Dedifferentiated amniotic fluid mesenchymal stem cell (primary cell): ENCODE measurements at regions not wholly inside any gene's neighbourhood (a gene's known extent, or its start where the extent isn't known, plus 50 kb on each side); places are given as distances from the start of the nearest gene placed in this dataset.

ENCODE experiments used
- DNase-seq: peaks from one replicate; pipeline ENCODE4 v3.0.0-alpha.2; 2016; ENCODE audit errors: extremely low spot score

DNA sequence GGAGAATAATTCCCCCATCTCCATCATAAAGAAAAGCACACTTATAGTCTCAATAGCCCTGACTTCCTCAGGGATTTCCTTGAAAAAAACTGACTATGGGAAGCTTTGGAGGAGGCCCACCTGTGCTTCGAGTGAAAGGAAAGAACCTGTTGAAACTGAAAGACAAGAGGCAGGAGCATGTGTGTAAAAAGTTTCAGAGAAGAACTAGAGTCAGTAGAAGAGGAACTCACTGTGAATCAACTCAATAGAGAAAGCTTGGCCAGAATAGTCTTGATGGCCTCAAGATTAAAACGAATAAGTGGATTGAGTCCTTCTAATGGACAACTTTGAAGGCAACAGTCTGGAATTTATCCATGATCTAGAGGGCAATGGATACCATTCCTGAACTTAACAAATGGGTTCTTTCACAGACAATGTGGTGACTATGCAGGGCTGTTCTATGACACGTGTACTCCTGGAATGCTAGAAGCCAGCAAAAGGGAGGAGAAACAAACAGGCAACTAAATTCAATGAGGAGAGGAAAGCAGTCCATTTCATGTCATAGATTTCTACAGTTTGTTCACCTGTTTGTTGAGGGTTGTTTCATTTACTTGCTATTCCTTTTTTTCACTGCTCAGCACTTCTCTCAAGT, 442.3 kb downstream of the GRB14 start:
- DNase-seq, result no peak

DNA sequence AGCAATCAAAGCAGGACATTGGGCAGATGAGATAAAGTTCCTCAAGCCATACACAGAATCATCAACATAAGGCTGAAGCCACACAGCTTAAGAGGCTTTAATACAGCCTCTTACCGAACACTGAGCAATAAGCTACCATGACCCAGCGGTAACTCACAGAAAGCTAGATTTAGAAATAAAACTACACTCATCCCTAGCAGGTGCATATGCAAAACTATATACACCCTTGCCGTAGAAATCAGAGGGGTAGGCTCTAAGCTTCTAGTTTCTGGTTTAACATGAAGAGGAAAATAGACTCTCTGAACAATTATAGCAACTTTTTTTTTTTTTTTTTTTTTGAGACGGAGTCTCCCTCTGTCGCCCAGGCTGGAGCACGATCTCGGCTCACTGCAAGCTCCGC, 428.8 kb upstream of the FIGN start:
- no peak for DNase-seq

- no peak for DNase-seq
Measured at GRCh38 chr2:164155558-164155957, 419.8 kb upstream of the FIGN start.

- no peak for DNase-seq
Measured at GRCh38 chr2:164151522-164151921, 415.7 kb upstream of the FIGN start.

DNA sequence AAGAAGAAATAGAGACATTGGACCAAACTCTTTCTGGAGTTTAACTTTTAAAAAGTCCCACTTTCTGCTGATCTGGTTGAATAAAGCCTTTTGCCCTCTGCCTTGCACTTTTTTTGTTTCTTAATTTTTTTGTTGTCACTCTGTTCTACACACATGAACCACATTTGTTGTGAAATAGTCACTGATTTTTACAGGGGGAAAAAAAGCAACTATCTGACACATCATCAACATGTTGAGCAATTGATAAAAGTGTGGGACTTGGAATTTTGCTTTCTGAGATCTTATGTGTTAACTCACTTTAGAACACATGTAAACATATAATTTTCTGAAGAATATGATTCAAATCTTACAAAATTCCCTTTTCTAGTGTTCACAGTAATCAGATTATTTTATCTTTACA, 414.8 kb upstream of the FIGN start:
- DNase-seq, result no peak

- DNase-seq, result no peak
Measured at GRCh38 chr2:164146441-164146840, 410.6 kb upstream of the FIGN start.

DNA sequence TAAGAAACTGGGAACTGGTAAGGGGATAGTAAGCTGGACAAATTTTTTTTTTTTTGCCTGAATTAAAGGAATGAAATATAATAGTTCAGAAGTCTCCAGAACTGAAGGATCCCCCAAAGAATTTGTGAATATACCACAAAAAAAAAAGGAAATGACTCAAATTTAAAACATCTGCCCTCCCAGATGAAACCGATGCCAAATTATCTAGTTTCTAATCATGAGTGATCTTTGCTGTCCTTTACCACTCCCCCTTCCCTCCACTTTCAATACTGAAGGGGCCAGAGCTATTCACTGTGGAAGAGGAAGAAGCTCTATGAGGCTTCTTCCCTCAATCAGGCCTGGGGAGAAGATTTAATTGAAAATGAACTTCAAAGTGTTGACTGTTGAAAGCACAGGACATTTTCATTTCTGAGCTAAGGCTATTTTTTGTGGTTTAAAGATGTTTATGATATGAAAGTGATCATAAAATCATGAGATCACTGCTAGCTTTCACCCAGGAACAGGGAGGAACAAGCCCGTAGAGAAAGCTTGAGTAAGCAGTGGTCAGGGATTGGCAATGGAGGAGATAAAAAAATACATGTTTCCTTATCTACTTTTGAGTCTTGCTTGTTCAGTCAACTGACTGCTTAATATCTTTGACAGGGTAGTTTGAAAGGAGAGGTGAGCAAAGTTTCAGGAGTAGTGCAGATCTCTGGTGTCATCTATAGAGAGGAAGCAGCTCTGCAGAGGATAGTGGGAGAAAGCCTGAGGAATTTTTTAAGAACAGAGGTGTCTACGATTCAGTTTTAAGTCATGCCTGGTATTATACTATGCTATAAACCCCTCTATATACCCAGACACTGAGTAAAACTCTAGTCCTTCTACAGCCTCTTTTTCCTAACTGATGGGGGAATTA, 409.5 kb upstream of the FIGN start:
- peak; percentile 22 for DNase-seq

GRCh38 chr2:164143183-164143930, 407.5 kb upstream of the FIGN start:
- no peak for DNase-seq

GRCh38 chr2:164142755-164143154, 406.9 kb upstream of the FIGN start:
- no peak for DNase-seq

- no peak for DNase-seq
Measured at GRCh38 chr2:164141271-164141670, 405.5 kb upstream of the FIGN start.

- no peak for DNase-seq
Measured at GRCh38 chr2:164138750-164139149, 402.9 kb upstream of the FIGN start.

DNA sequence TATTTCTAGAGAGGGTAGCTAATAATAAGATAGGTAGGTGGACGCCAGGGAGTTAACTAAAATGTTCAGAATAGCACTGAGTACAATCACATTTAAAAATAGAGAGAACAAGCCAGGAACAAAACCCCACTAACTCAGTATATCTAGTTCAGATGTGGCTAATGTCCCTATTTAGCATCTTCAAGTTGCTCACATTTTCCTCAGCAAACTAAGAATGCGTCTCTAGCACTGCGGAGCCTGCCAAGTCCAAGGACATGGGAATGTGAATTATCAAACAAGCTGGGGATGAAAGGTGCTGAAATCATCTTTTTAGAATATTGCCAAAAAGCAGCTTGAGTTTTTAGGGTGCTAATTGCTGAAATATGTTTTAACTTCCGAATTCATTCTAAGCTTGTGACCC, 398.5 kb upstream of the FIGN start:
- DNase-seq, result no peak

- no peak for DNase-seq
Measured at GRCh38 chr2:164127971-164128527, 392.2 kb upstream of the FIGN start.

DNA sequence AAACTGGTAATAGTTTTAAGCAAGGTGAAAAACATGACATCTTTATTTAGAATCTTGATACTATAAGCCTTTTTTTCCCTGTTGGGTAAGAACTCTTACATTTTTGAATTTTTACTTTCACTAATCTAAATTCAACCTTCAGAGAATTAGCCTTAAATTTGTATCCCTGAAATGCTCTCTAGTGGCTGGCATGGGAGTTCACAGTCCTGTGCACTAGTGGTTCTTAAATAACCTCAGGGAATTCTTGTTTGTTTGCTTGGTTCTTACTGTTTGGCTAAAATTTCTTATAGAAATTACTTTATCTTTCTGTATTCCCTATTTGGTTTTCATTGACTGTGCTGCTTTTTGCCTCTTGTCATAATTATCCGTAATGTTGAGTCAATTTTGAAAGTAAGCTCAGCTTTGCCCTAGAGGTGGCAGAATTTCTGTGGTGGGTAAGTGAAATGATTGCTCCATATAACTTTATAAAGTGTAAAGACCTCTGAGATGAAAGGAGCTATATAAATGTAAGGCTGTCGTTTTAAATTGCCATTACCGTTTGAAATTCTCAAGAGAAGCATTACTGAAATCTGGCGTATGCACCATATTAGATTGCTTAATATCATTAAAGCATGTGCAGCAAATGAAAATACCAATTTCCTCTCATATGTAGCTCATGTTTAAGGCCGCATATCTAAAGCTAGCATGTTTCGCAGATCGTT, 391.3 kb upstream of the FIGN start:
- DNase-seq, result peak; percentile 65

DNA sequence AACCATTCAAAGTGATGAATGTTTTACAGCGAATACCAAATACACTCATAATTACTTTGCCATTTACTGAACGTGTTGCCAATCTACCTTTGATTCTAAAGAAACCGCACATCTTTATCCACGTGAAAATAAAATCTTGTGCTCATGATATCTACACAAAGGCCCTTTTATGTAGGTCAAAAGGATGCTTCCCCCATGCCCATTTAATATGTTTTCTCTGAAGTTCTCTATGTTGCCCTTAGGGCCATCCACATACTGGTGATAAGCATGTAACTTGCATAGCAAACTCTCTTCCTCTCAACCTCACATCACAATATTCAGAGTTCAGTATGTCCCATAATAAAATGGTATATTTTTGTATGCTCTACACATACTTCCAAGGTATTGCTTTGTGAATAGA, 380.0 kb upstream of the FIGN start:
- DNase-seq, result no peak

GRCh38 chr2:164114937-164115336, 379.1 kb upstream of the FIGN start:
- DNase-seq, result no peak

DNA sequence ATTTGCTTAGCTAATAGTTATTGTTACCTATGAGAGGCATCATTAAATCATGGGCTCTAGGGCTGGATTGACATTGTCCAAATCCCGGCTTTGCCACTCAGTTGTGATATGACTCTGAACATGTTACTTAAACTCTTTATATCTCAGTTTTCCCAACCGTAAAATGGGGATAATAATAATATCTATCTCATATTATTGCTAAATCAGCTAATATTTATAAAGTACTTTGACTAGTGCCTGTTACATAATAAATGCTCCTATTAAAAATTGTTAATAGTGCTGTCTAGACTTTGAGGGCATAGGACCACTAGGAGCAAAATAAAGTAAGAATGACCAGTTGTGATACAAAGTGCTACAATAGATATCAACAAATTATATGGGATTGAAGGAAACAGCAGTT, 376.3 kb upstream of the FIGN start:
- no peak for DNase-seq

DNA sequence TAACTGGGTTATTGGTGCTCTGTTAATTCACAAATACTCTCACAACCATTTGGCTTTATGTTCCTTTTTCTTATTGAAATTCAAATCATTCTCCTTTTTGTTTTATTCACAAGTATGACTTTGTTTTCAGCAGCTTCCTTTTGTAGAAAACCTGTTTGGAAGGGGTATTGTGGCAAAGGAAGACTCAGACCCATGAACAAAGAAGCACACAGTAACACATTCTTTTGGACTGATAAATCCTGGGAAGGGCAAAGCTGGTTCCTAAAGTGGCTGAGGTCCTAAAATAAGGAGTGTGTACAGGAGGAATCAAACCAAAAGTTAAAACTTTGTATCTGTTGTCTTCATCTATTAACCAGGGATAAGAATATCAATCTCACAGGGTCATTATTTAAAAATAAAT, 374.7 kb upstream of the FIGN start:
- no peak for DNase-seq

DNA sequence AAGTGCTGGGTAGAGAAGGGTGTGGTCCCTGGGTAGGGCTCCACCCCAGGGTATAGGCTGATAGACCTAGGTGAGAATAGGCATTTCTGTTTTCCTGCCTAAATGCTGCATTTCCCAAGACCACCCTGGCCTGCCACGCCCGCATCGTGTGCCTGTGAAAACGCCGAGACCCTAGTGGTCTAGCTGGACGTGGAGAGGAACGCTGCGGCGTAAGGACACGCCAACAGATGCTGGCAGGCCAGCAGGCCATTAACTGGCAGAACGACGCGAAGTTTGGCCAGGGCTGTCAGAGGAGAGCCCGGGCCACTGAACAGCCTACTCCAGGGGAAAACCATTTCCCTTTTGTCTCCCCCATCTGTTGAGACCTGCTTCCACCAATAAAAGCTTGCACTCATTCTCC, 373.2 kb upstream of the FIGN start:
- no peak for DNase-seq

DNA sequence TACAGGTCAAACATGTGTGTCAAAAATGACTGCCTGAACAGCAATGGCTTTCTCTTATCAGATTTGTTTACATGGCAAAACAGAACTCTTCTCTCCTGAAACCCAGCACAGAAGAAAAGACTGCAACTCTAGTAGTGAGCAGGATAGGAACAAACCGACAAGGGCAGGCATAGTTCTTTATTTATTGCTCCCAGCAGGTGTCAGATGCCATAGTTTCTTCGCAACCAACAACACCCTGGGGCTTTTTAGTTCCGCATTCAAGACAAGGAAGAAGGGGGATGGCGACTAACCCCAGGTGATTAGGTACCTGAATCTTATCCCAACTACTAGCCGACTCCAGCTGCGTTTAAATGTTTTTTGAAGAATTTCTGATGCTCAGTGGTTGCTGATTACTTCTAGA, 367.5 kb upstream of the FIGN start:
- no peak for DNase-seq

- no peak for DNase-seq
Measured at GRCh38 chr2:164102366-164102765, 366.6 kb upstream of the FIGN start.

- no peak for DNase-seq
Measured at GRCh38 chr2:164091673-164092072, 355.9 kb upstream of the FIGN start.
